Neural progenitor cell (in vitro differentiated cells): ENCODE measurements at regions not wholly inside any gene's neighbourhood (a gene's known extent, or its start where the extent isn't known, plus 50 kb on each side); places are given as distances from the start of the nearest gene placed in this dataset.

Experiments
- CTCF ChIP-seq: fragments of 200-600 bp; sonication (generic); IDR thresholded peaks from 2 replicates; pipeline ENCODE4 v1.5.1; 2017; ENCODE audit warnings: antibody characterized with exemption, mild to moderate bottlenecking
- EZH2 ChIP-seq: fragments of 200-600 bp; sonication (generic); IDR thresholded peaks from 2 replicates; pipeline ENCODE4 v1.6.1; 2017; ENCODE audit warnings: antibody characterized with exemption, mild to moderate bottlenecking, moderate library complexity
- EZH2phosphoT487 ChIP-seq: fragments of 200-600 bp; sonication (generic); IDR thresholded peaks from 2 replicates; pipeline ENCODE4 v1.6.1; 2017; ENCODE audit warnings: antibody characterized with exemption

- TF ChIP-seq CTCF: no peak
- TF ChIP-seq EZH2: no peak
- no peak for TF ChIP-seq EZH2phosphoT487
These were observed 51.1 kb upstream of the HIF1A start for GRCh38 chr14:61644175-61644574.
